Uterus (tissue), 3 donors: ENCODE measurements at regions not wholly inside any gene's neighbourhood (a gene's known extent, or its start where the extent isn't known, plus 50 kb on each side); places are given as distances from the start of the nearest gene placed in this dataset.
"Not testable (repeated sequence)": the region's sequence is repeated elsewhere in the genome, so short reads cannot be mapped to it uniquely, and the experiment has no call there.

Source experiments
- DNase-seq, 2 donors: peaks; one replicate each; pipeline ENCODE4 v3.0.0-alpha.2; 2019 to 2020
- H3K27ac ChIP-seq, 2 donors: fragments of 200-600 bp; sonication (generic); 1 replicate in 1 of 2; 2 replicates in 1 of 2; pipeline ENCODE4 v1.5.1; 2016 to 2018
- H3K27me3 ChIP-seq, 2 donors: fragments of 200-600 bp; sonication (generic); one replicate each; pipeline ENCODE4 v1.5.1; 2018 to 2019; ENCODE audit warnings: control low read depth in 1 of 2
- H3K36me3 ChIP-seq, 2 donors: fragments of 200-600 bp; sonication (generic); one replicate each; pipeline ENCODE4 v1.5.1; 2019; ENCODE audit warnings: control low read depth in 1 of 2
- H3K4me1 ChIP-seq, 2 donors: fragments of 200-600 bp; sonication (generic); one replicate each; pipeline ENCODE4 v1.5.1; 2018 to 2019; ENCODE audit warnings: control low read depth in 1 of 2
- H3K4me3 ChIP-seq, 2 donors: fragments of 200-600 bp; sonication (generic); 1 replicate in 1 of 2; 2 replicates in 1 of 2; pipeline ENCODE4 v1.5.1; 2018 to 2019; ENCODE audit warnings: mild to moderate bottlenecking in 1 of 2
- H3K9me3 ChIP-seq, 2 donors: fragments of 200-600 bp; sonication (generic); one replicate each; pipeline ENCODE4 v1.5.1; 2019; ENCODE audit warnings: control low read depth in 1 of 2
- CTCF ChIP-seq, 4 experiments: fragments of 200-600 bp in 2 of 4; fragments of 450-650 bp in 2 of 4; sonication (generic) in 2 of 4; IDR thresholded peaks; one replicate each; pipeline ENCODE4 v1.5.1; 2016 to 2019; ENCODE audit warnings: antibody characterized with exemption in 4 of 4, mild to moderate bottlenecking in 2 of 4, moderate library complexity in 1 of 4
- POLR2A ChIP-seq, 2 donors: fragments of 450-650 bp; IDR thresholded peaks; one replicate each; pipeline ENCODE4 v1.6.1; 2016; ENCODE audit warnings: antibody characterized with exemption in 2 of 2, mild to moderate bottlenecking in 1 of 2, moderate library complexity in 1 of 2
- intact Hi-C: fragments of 100-400 bp; cut with DNase I; formaldehyde crosslinking; loops from one replicate; pipeline ENCODE4 v1.15.1; 2023; ENCODE audit warnings: low total_unique reads
- donor health status: DM: yes; HTN: yes; CAD: no.

- no peaks in the 10 kb centered on the region for H3K36me3 ChIP-seq
- no peaks in the 10 kb centered on the region for H3K27me3 ChIP-seq
- H3K4me3 ChIP-seq, result no peak overlapping the region
- no peaks in the 10 kb centered on the region for H3K4me1 ChIP-seq
- DNase-seq, result no peak
- no peaks in the 10 kb centered on the region for H3K9me3 ChIP-seq
- no peak overlapping the region for H3K27ac ChIP-seq
- intact Hi-C loops, result no loop called here
- no peak for TF ChIP-seq CTCF (IDR thresholded peaks at IDR 0.05)
- no peak for TF ChIP-seq POLR2A (IDR thresholded peaks at IDR 0.05)
Measured at GRCh38 chr6:80603679-80604078, 497.2 kb downstream of the BCKDHB start.

- Histone ChIP-seq H3K4me3 (no peak overlapping the region), H3K4me1 (no peaks in the 10 kb centered on the region), H3K27ac (no peak overlapping the region), H3K36me3 (no peaks in the 10 kb centered on the region), H3K9me3 (no peaks in the 10 kb centered on the region), H3K27me3 (no peaks in the 10 kb centered on the region)
- intact Hi-C loops, result no loop called here
- no peak for DNase-seq
- TF ChIP-seq POLR2A (IDR thresholded peaks at IDR 0.05) (no peak), CTCF (IDR thresholded peaks at IDR 0.05) (no peak)
Measured at GRCh38 chr6:80594461-80594860, 488.0 kb downstream of the BCKDHB start.

DNA sequence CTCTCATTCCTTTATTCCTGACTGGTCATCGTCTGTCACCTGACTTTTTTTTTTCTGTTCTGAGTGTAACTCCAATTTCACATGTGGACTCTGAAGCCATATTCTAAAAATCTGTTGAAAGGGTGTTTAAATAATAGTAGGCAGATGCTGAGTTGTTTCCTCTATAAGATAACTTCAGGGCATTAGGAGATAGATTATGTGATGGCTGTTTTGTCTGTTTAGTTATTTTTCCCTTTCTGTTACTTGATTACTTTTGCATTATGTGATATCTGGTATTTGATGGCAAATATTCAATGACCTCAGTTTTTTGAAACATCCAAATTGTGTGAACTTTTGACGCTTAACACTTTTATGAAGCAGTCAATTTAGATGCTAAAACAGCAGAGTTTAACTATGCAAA, 486.0 kb downstream of the BCKDHB start:
- intact Hi-C loops, result no loop called here
- H3K4me3 ChIP-seq, result no peak overlapping the region
- no peak for TF ChIP-seq CTCF (IDR thresholded peaks at IDR 0.05)
- TF ChIP-seq POLR2A (IDR thresholded peaks at IDR 0.05), result no peak
- no peak for DNase-seq
- no peaks in the 10 kb centered on the region for H3K27me3 ChIP-seq
- no peaks in the 10 kb centered on the region for H3K4me1 ChIP-seq
- H3K36me3 ChIP-seq, result no peaks in the 10 kb centered on the region
- no peaks in the 10 kb centered on the region for H3K9me3 ChIP-seq
- no peak overlapping the region for H3K27ac ChIP-seq

- TF ChIP-seq POLR2A (IDR thresholded peaks at IDR 0.05) (no peak), CTCF (IDR thresholded peaks at IDR 0.05) (no peak)
- no peak for DNase-seq
- Histone ChIP-seq H3K36me3 (no peaks in the 10 kb centered on the region), H3K27ac (no peak overlapping the region), H3K4me1 (no peaks in the 10 kb centered on the region), H3K27me3 (no peaks in the 10 kb centered on the region), H3K4me3 (no peak overlapping the region), H3K9me3 (no peaks in the 10 kb centered on the region)
- intact Hi-C loops, result no loop called here
Measured at GRCh38 chr6:80586242-80586641, 479.8 kb downstream of the BCKDHB start.

GRCh38 chr6:80579391-80580023, 473.0 kb downstream of the BCKDHB start:
- Histone ChIP-seq H3K9me3 (no peaks in the 10 kb centered on the region), H3K27ac (no peak overlapping the region), H3K4me3 (no peak overlapping the region), H3K27me3 (no peaks in the 10 kb centered on the region), H3K4me1 (no peaks in the 10 kb centered on the region), H3K36me3 (no peaks in the 10 kb centered on the region)
- TF ChIP-seq CTCF (IDR thresholded peaks at IDR 0.05), result no peak
- intact Hi-C loops, result no loop called here
- DNase-seq, result no peak

DNA sequence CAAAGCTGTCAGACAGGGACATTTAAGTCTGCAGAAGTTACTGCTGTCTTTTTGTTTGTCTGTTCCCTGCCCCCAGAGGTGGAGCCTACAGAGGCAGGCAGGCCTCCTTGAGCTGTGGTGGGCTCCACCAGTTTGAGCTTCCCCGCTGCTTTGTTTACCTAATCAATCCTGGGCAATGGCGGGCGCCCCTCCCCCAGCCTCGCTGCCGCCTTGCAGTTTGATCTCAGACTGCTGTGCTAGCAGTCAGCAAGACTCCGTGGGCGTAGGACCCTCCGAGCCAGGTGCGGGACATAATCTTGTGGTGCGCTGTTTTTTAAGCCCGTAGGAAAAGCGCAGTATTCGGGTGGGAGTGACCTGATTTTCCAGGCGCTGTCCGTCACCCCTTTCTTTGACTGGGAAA, 466.8 kb downstream of the BCKDHB start:
- H3K36me3 ChIP-seq, DNase-seq, H3K9me3 ChIP-seq, H3K4me3 ChIP-seq, H3K4me1 ChIP-seq, H3K27ac ChIP-seq, H3K27me3 ChIP-seq, intact Hi-C loops: not testable (repeated sequence)
